Colonic mucosa (tissue), 4 donors: ENCODE measurements at regions not wholly inside any gene's neighbourhood (a gene's known extent, or its start where the extent isn't known, plus 50 kb on each side); places are given as distances from the start of the nearest gene placed in this dataset.
"Not testable (repeated sequence)": the region's sequence is repeated elsewhere in the genome, so short reads cannot be mapped to it uniquely, and the experiment has no call there.

Experiments used
- DNase-seq: peaks from one replicate; pipeline ENCODE4 v3.0.0-alpha.2; 2020
- H3K27ac ChIP-seq: fragments of 200-600 bp; one replicate; pipeline ENCODE4 v1.8.0; 2021
- H3K27me3 ChIP-seq: fragments of 200-600 bp; one replicate; pipeline ENCODE4 v1.8.0; 2021
- H3K36me3 ChIP-seq: fragments of 200-600 bp; one replicate; pipeline ENCODE4 v1.8.0; 2021
- H3K4me1 ChIP-seq: fragments of 200-600 bp; one replicate; pipeline ENCODE4 v1.8.0; 2021; ENCODE audit warnings: mild to moderate bottlenecking
- H3K4me3 ChIP-seq: fragments of 200-600 bp; one replicate; pipeline ENCODE4 v1.8.0; 2021
- H3K9ac ChIP-seq, 2 donors: one replicate each; pipeline ENCODE4 v1.7.0; 2013; ENCODE audit warnings: control low read depth in 2 of 2, low read depth in 2 of 2, low read length in 2 of 2
- H3K9me3 ChIP-seq: fragments of 200-600 bp; one replicate; pipeline ENCODE4 v1.8.0; 2021
- CTCF ChIP-seq: fragments of 200-600 bp; IDR thresholded peaks from one replicate; pipeline ENCODE4 v1.8.0; 2022; ENCODE audit warnings: antibody characterized with exemption, mild to moderate bottlenecking
- intact Hi-C: fragments of 100-400 bp; cut with DNase I; formaldehyde crosslinking; loops from one replicate; pipeline ENCODE4 v1.14.1; 2022
- donor health status: healthy.
- donor health status: DM: no; HTN: no; CAD: no.
- donor health status: DM: no; HTN: no; CAD: no.

DNA sequence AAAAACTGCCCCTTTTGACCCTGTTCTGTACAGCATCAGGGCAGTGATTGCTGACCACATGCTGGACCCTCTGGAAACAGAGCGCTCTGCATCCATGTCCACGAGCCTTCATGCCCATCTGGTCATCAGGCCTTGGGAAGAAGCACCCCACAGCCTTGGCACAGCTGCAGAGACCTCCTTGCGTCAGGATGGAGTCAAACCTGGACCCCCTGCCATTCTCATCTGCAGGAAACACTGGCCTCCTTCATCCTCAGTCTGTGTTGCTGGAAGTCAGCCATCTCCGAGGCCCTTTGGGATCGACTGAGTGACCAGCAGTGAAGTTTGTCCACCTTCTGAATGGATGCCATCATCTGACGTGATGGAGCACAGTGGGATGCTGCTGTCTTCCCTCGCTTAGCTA is 2138.3 kb upstream of the DEFB115 start:
- no peaks in the 10 kb centered on the region for H3K36me3 ChIP-seq
- intact Hi-C loops: no loop called here
- TF ChIP-seq CTCF: no peak

DNA sequence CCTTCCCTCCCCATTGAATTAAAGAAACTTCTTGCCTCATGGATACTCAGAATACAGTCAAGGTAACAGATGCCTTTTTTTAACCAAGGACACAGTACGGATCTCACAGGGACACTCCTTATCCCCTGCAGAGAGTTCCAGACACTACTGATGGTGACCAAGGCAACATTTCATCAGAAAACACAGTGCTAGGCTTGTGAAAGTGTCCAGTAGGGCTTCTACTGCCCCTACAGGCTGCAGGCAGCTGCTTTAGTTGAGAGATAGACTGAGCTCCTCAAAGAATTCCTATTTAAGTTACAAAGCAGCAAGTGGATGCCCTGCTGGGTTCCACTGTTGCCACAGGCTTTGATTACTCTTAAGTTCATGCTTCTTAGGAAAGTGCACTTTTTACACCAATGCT is 2137.8 kb upstream of the DEFB115 start:
- H3K4me3 ChIP-seq, intact Hi-C loops, H3K36me3 ChIP-seq, H3K9me3 ChIP-seq, H3K9ac ChIP-seq, H3K27ac ChIP-seq, H3K4me1 ChIP-seq, H3K27me3 ChIP-seq, DNase-seq: not testable (repeated sequence)

More for the DNA sequence above, 2138.3 kb upstream of the DEFB115 start:
- no peak for DNase-seq
- no peak overlapping the region for H3K9ac ChIP-seq
- H3K4me3 ChIP-seq: no peak overlapping the region
- no peaks in the 10 kb centered on the region for H3K4me1 ChIP-seq
- H3K9me3 ChIP-seq: no peaks in the 10 kb centered on the region
- no peak overlapping the region for H3K27ac ChIP-seq
- no peaks in the 10 kb centered on the region for H3K27me3 ChIP-seq

DNA sequence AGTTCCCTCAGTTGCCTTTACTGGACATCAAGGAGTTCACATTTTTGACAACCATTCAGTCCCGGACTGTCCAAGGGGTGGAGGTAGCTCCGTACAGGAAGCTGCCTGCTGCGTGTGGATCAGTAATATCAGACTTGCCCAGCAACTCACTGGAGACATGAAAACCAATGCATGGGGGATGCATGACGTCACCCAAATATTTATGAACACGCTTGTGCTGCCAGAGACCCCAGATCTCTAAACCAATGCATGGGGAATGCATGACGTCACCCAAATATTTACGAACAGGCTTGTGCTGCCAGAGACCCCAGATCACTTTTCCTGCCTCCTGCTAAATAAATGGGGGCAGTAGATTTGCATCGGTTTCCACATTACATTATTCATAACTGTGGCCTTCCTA is 2137.4 kb upstream of the DEFB115 start:
- H3K36me3 ChIP-seq, DNase-seq, intact Hi-C loops, H3K9ac ChIP-seq, H3K9me3 ChIP-seq, H3K4me1 ChIP-seq, H3K27ac ChIP-seq, H3K27me3 ChIP-seq, H3K4me3 ChIP-seq: not testable (repeated sequence)

- H3K27ac ChIP-seq, H3K4me3 ChIP-seq, intact Hi-C loops, H3K4me1 ChIP-seq, H3K9ac ChIP-seq, DNase-seq, H3K27me3 ChIP-seq, H3K9me3 ChIP-seq, H3K36me3 ChIP-seq: not testable (repeated sequence)
These were observed 2136.9 kb upstream of the DEFB115 start for GRCh38 chr20:29120575-29120974.

DNA sequence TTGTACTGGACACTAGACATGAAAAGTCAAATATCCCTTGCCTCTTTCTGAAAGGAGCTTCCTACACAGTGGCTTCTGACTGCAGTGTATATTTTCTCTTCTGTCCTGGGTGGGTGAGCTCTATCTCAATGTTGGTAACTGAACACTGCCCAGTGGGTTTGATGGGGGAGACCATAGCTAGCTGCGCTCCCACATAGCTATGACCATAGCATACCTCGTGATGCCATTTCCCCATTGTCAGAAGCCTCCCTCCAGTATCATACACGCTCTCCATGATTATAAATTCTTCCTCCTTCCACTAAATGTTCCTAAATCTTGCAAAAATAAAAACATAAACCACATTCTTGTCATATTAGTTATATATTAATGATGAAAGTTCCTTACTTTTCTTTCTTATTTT is 2134.7 kb upstream of the DEFB115 start:
- H3K27me3 ChIP-seq, DNase-seq, H3K9ac ChIP-seq, H3K4me3 ChIP-seq, H3K27ac ChIP-seq, H3K36me3 ChIP-seq, H3K4me1 ChIP-seq, H3K9me3 ChIP-seq, intact Hi-C loops: not testable (repeated sequence)

GRCh38 chr20:29123861-29124260 is 2133.6 kb upstream of the DEFB115 start:
- DNase-seq: no peak
- Histone ChIP-seq H3K27ac (no peak overlapping the region), H3K9me3 (no peaks in the 10 kb centered on the region), H3K36me3 (no peaks in the 10 kb centered on the region), H3K4me3 (no peak overlapping the region), H3K27me3 (no peaks in the 10 kb centered on the region), H3K4me1 (no peaks in the 10 kb centered on the region), H3K9ac (no peak overlapping the region)
- no peak for TF ChIP-seq CTCF
- intact Hi-C loops: no loop called here
